Activated B cell treated with CpG ODN at 0.5 μM for 24 hours (primary cell): ENCODE measurements at regions not wholly inside any gene's neighbourhood (a gene's known extent, or its start where the extent isn't known, plus 50 kb on each side); places are given as distances from the start of the nearest gene placed in this dataset.

Source experiments
- ATAC-seq: fragments of 200-7000 bp; cut with Tn5 transposase; one replicate; pipeline ENCODE4 v1.10.0; 2021; ENCODE audit warnings: low read depth, mild to moderate bottlenecking, moderate library complexity
- CTCF ChIA-PET: fragments of 350-600 bp; sonication (Branson Sonifier 250); formaldehyde crosslinking; loops from one replicate; lab custom pipeline; 2021; ENCODE audit warnings: antibody characterized with exemption; lab: Charles Lee
- POLR2A ChIA-PET: fragments of 350-600 bp; sonication (Branson Sonifier 250); formaldehyde crosslinking; loops from one replicate; lab custom pipeline; 2021; ENCODE audit warnings: antibody characterized with exemption; lab: Charles Lee
- DNase-seq: peaks from one replicate; pipeline ENCODE4 v3.0.0; 2022
- H3K27ac Mint-ChIP-seq: one replicate; pipeline ENCODE4 v1.8.0; 2020; ENCODE audit warnings: mixed read lengths
- H3K27me3 Mint-ChIP-seq: one replicate; pipeline ENCODE4 v1.8.0; 2021; ENCODE audit warnings: mixed read lengths
- H3K36me3 Mint-ChIP-seq: one replicate; pipeline ENCODE4 v1.8.0; 2021; ENCODE audit warnings: low read depth, mixed read lengths
- H3K4me1 Mint-ChIP-seq: one replicate; pipeline ENCODE4 v1.8.0; 2021; ENCODE audit warnings: mixed read lengths
- H3K4me3 Mint-ChIP-seq: one replicate; pipeline ENCODE4 v1.8.0; 2020; ENCODE audit warnings: mild to moderate bottlenecking, mixed read lengths
- H3K9me3 Mint-ChIP-seq: one replicate; pipeline ENCODE4 v1.8.0; 2020; ENCODE audit warnings: mixed read lengths
- intact Hi-C: fragments of 100-400 bp; cut with micrococcal nuclease; formaldehyde crosslinking; loops from one replicate; pipeline ENCODE4 v1.15.1; 2024
- TF ChIP-seq, protein P1 (sequence below): fragments of 200-600 bp; IDR thresholded peaks from one replicate; pipeline ENCODE4 v1.8.0; 2022; ENCODE audit warnings: antibody characterized with exemption, mild to moderate bottlenecking

DNA sequence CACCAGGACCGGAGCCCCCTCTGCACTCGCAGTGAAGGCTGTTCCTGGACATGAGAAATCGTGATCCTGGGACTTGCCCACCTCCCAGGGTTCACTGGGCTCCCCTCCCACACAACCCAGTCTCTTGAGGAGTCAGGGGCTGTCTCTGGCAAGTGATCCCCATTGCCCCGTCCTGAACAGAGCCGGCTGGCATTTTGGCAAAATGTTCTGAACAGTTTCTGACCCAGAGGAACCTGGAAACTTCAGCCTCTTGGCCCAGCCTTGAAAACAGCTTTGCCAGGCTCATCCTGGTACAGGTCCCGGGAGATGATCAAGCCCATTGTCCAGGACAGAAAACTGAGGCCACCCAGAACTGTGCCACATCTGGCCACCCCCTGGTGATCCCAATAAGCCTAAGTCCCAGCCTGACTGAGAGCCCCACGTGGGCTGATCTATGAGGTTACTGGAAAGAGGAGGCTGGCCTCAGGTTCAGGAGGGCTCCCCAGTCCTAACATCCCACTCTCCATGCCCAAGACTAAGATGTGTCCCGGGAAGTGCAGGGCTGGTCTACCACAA is 115.7 kb downstream of the OAT start:
- ChIA-PET POLR2A (no interaction called here), CTCF (no interaction called here)
- H3K4me3 Mint-ChIP-seq: no peak overlapping the region
- H3K27ac Mint-ChIP-seq: no peak overlapping the region
- TF ChIP-seq, protein P1, sequence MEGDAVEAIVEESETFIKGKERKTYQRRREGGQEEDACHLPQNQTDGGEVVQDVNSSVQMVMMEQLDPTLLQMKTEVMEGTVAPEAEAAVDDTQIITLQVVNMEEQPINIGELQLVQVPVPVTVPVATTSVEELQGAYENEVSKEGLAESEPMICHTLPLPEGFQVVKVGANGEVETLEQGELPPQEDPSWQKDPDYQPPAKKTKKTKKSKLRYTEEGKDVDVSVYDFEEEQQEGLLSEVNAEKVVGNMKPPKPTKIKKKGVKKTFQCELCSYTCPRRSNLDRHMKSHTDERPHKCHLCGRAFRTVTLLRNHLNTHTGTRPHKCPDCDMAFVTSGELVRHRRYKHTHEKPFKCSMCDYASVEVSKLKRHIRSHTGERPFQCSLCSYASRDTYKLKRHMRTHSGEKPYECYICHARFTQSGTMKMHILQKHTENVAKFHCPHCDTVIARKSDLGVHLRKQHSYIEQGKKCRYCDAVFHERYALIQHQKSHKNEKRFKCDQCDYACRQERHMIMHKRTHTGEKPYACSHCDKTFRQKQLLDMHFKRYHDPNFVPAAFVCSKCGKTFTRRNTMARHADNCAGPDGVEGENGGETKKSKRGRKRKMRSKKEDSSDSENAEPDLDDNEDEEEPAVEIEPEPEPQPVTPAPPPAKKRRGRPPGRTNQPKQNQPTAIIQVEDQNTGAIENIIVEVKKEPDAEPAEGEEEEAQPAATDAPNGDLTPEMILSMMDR: no peak
- H3K4me1 Mint-ChIP-seq: no peaks in the 10 kb centered on the region
- peaks cover 8% of the 10 kb centered on the region for H3K9me3 Mint-ChIP-seq
- DNase-seq: no peak
- ATAC-seq: no peak
- H3K27me3 Mint-ChIP-seq: no peaks in the 10 kb centered on the region
- intact Hi-C loops: no loop called here
- no peaks in the 10 kb centered on the region for H3K36me3 Mint-ChIP-seq

- POLR2A ChIA-PET: no interaction called here
- H3K27ac Mint-ChIP-seq: no peak overlapping the region
- ATAC-seq (no peak), DNase-seq (no peak)
- intact Hi-C loops: no loop called here
- H3K4me1 Mint-ChIP-seq: no peaks in the 10 kb centered on the region
- CTCF ChIA-PET: no interaction called here
- TF ChIP-seq, protein P1: no peak
- H3K27me3 Mint-ChIP-seq: no peaks in the 10 kb centered on the region
- H3K4me3 Mint-ChIP-seq: no peak overlapping the region
- no peaks in the 10 kb centered on the region for H3K36me3 Mint-ChIP-seq
- H3K9me3 Mint-ChIP-seq: peaks cover 8% of the 10 kb centered on the region
Observed at GRCh38 chr10:124301736-124302135, 117.0 kb downstream of the OAT start.

DNA sequence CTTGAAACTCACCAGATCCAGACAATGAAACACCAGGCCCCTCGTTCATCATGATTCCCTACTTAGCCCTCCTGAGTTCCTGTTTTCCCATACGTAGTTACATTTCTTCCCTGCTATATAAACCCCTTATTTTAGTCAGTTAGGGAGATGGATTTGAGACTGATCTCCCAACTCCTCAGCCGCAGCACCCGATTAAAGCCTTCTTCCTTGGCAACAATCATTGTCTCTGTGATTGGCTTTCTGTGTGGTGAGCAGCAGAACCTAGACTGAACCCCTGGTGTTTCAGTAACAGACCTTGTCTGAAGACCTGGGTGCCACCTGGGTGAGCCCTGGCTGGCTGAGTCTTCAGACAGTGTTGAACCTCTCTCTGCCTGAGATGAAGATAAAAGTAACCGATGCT is 118.0 kb downstream of the OAT start:
- Mint-ChIP-seq H3K4me3 (no peak overlapping the region), H3K27me3 (no peaks in the 10 kb centered on the region), H3K4me1 (no peaks in the 10 kb centered on the region), H3K27ac (no peak overlapping the region), H3K9me3 (peaks cover 8% of the 10 kb centered on the region), H3K36me3 (no peaks in the 10 kb centered on the region)
- ChIA-PET POLR2A (no interaction called here), CTCF (no interaction called here)
- intact Hi-C loops: no loop called here
- ATAC-seq (no peak), DNase-seq (no peak)
- TF ChIP-seq, protein P1: no peak

- DNase-seq: no peak
- ATAC-seq: no peak
- H3K36me3 Mint-ChIP-seq: no peaks in the 10 kb centered on the region
- H3K9me3 Mint-ChIP-seq: peaks cover 8% of the 10 kb centered on the region
- ChIA-PET CTCF (no interaction called here), POLR2A (no interaction called here)
- H3K4me3 Mint-ChIP-seq: no peak overlapping the region
- H3K27ac Mint-ChIP-seq: no peak overlapping the region
- TF ChIP-seq, protein P1: no peak
- no peaks in the 10 kb centered on the region for H3K27me3 Mint-ChIP-seq
- H3K4me1 Mint-ChIP-seq: no peaks in the 10 kb centered on the region
- intact Hi-C loops: no loop called here
Observed at GRCh38 chr10:124300224-124300623, 118.5 kb downstream of the OAT start.

DNA sequence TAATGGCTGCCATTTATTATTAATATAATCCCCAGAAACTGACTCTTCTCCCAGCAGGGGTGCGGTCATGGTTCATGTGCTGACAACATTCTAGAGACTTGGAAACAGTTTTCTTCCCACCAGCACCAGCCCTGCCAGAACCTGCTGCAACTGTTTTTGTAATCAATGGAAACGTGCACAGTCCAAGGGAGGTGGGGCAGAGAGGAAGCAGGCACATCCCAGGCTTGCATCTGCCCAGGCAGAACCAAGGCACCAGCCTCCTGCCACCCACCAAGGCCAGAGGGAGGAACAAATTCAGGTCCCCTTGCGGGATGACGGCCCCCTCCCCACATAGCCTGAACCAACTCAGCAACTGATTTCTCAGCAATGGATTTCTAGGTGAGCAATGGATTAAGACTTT is 119.0 kb downstream of the OAT start:
- no peak overlapping the region for H3K4me3 Mint-ChIP-seq
- intact Hi-C loops: no loop called here
- no peak for DNase-seq
- H3K9me3 Mint-ChIP-seq: peaks cover 8% of the 10 kb centered on the region
- POLR2A ChIA-PET: no interaction called here
- ATAC-seq: no peak
- H3K27me3 Mint-ChIP-seq: no peaks in the 10 kb centered on the region
- H3K36me3 Mint-ChIP-seq: no peaks in the 10 kb centered on the region
- TF ChIP-seq, protein P1: no peak
- CTCF ChIA-PET: no interaction called here
- H3K27ac Mint-ChIP-seq: no peak overlapping the region
- no peaks in the 10 kb centered on the region for H3K4me1 Mint-ChIP-seq
